CD4-positive, CD25-positive, alpha-beta regulatory T cell (primary cell): ENCODE measurements at regions not wholly inside any gene's neighbourhood (a gene's known extent, or its start where the extent isn't known, plus 50 kb on each side); places are given as distances from the start of the nearest gene placed in this dataset.
"Not testable (repeated sequence)": the region's sequence is repeated elsewhere in the genome, so short reads cannot be mapped to it uniquely, and the experiment has no call there.

Experiments used
- ATAC-seq, 2 donors: fragments of 150-1000 bp; cut with Tn5 transposase; one replicate each; pipeline ENCODE4 v1.10.0; 2021; ENCODE audit warnings: low read depth in 2 of 2, moderate number of reproducible peaks in 2 of 2, moderate library complexity in 1 of 2
- DNase-seq, 3 donors: peaks; one replicate each; pipeline versions ENCODE4 v3.0.0 to v3.0.0-alpha.2; 2012 to 2022; ENCODE audit warnings: mixed read lengths in 1 of 3
- H3K27ac ChIP-seq: one replicate; pipeline ENCODE4 v1.7.0; 2013; ENCODE audit warnings: mild to moderate bottlenecking, low read length; ENCODE audit not compliant: insufficient read depth, poor library complexity, severe bottlenecking
- H3K27me3 ChIP-seq: one replicate; pipeline ENCODE4 v1.7.0; 2013; ENCODE audit warnings: low read length; ENCODE audit not compliant: control insufficient read depth, insufficient read depth
- H3K36me3 ChIP-seq: one replicate; pipeline ENCODE4 v1.7.0; 2013; ENCODE audit warnings: mild to moderate bottlenecking, low read length, moderate library complexity; ENCODE audit not compliant: control insufficient read depth, insufficient read depth
- H3K4me1 ChIP-seq: 2 replicates; pipeline ENCODE4 v1.7.0; 2013; ENCODE audit warnings: mild to moderate bottlenecking, low read length; ENCODE audit not compliant: insufficient read depth, control insufficient read depth, poor library complexity, severe bottlenecking
- H3K4me3 ChIP-seq: one replicate; pipeline ENCODE4 v1.7.0; 2013; ENCODE audit warnings: low read depth, mild to moderate bottlenecking, low read length, moderate library complexity
- H3K9me3 ChIP-seq, 2 experiments: 1 replicate in 1 of 2; 2 replicates in 1 of 2; pipeline ENCODE4 v1.7.0; 2013; ENCODE audit warnings: low read length in 2 of 2, mild to moderate bottlenecking in 1 of 2, moderate library complexity in 1 of 2; ENCODE audit not compliant: control insufficient read depth in 2 of 2
- H3K27ac Mint-ChIP-seq, 3 donors: one replicate each; pipeline ENCODE4 v1.8.0; 2020 to 2022; ENCODE audit warnings: mild to moderate bottlenecking in 3 of 3, mixed read lengths in 3 of 3, moderate library complexity in 2 of 3
- H3K27me3 Mint-ChIP-seq: one replicate; pipeline ENCODE4 v1.8.0; 2022; ENCODE audit warnings: mild to moderate bottlenecking, mixed read lengths
- H3K36me3 Mint-ChIP-seq: one replicate; pipeline ENCODE4 v1.8.0; 2020; ENCODE audit warnings: mixed read lengths
- H3K4me1 Mint-ChIP-seq, 4 donors: one replicate each; pipeline ENCODE4 v1.8.0; 2020 to 2022; ENCODE audit warnings: mixed read lengths in 4 of 4, mild to moderate bottlenecking in 1 of 4
- H3K4me3 Mint-ChIP-seq, 4 donors: one replicate each; pipeline ENCODE4 v1.8.0; 2020 to 2022; ENCODE audit warnings: mild to moderate bottlenecking in 4 of 4, mixed read lengths in 4 of 4, moderate library complexity in 3 of 4
- H3K9me3 Mint-ChIP-seq, 7 donors: one replicate each; pipeline ENCODE4 v1.8.0; 2020 to 2022; ENCODE audit warnings: mixed read lengths in 7 of 7, mild to moderate bottlenecking in 3 of 7, moderate library complexity in 2 of 7

- H3K27ac Mint-ChIP-seq, result no peak overlapping the region
- no peak for DNase-seq
Observed at GRCh38 chr3:178131801-178132200, 404.4 kb upstream of the KCNMB2 start.

GRCh38 chr3:178137206-178137605 is 399.0 kb upstream of the KCNMB2 start:
- Mint-ChIP-seq H3K36me3 (no peaks in the 10 kb centered on the region), H3K4me3 (no peak overlapping the region), H3K27me3 (no peaks in the 10 kb centered on the region), H3K9me3 (peaks cover 0 to 2% (median 0%) of the 10 kb centered on the region in 7 donors), H3K27ac (no peak overlapping the region), H3K4me1 (no peaks in the 10 kb centered on the region)
- DNase-seq (no peak), ATAC-seq (no peak)
- H3K36me3 ChIP-seq, result no peaks in the 10 kb centered on the region
- no peaks in the 10 kb centered on the region for H3K27me3 ChIP-seq
- H3K27ac ChIP-seq, result no peak overlapping the region
- no peaks in the 10 kb centered on the region for H3K4me1 ChIP-seq
- H3K9me3 ChIP-seq, result no peaks in the 10 kb centered on the region
- no peak overlapping the region for H3K4me3 ChIP-seq

More at GRCh38 chr3:178131801-178132200, 404.4 kb upstream of the KCNMB2 start:
- ATAC-seq, result no peak
- H3K36me3 Mint-ChIP-seq, result no peaks in the 10 kb centered on the region
- H3K9me3 Mint-ChIP-seq, result peaks cover 0 to 2% (median 0%) of the 10 kb centered on the region in 7 donors
- no peaks in the 10 kb centered on the region for H3K4me1 ChIP-seq
- peaks cover 5% of the 10 kb centered on the region for H3K27me3 Mint-ChIP-seq
- H3K9me3 ChIP-seq, result no peaks in the 10 kb centered on the region
- H3K4me3 Mint-ChIP-seq, result no peak overlapping the region
- no peak overlapping the region for H3K4me3 ChIP-seq
- H3K36me3 ChIP-seq, result no peaks in the 10 kb centered on the region
- H3K4me1 Mint-ChIP-seq, result no peaks in the 10 kb centered on the region
- no peak overlapping the region for H3K27ac ChIP-seq
- no peaks in the 10 kb centered on the region for H3K27me3 ChIP-seq

- H3K27ac Mint-ChIP-seq, result no peak overlapping the region
- Histone ChIP-seq H3K9me3 (no peaks in the 10 kb centered on the region), H3K4me3 (no peak overlapping the region), H3K36me3 (no peaks in the 10 kb centered on the region), H3K27ac (no peak overlapping the region), H3K27me3 (no peaks in the 10 kb centered on the region), H3K4me1 (no peaks in the 10 kb centered on the region)
- no peak overlapping the region for H3K4me3 Mint-ChIP-seq
- H3K27me3 Mint-ChIP-seq, result no peaks in the 10 kb centered on the region
- DNase-seq, result no peak
- no peaks in the 10 kb centered on the region for H3K36me3 Mint-ChIP-seq
- H3K9me3 Mint-ChIP-seq, result peaks cover 0 to 2% (median 0%) of the 10 kb centered on the region in 7 donors
- ATAC-seq, result no peak
- no peaks in the 10 kb centered on the region for H3K4me1 Mint-ChIP-seq
Observed at GRCh38 chr3:178137831-178138230, 398.4 kb upstream of the KCNMB2 start.

GRCh38 chr3:178139116-178139515 is 397.1 kb upstream of the KCNMB2 start:
- Histone ChIP-seq H3K36me3 (no peaks in the 10 kb centered on the region), H3K27me3 (no peaks in the 10 kb centered on the region), H3K27ac (no peak overlapping the region), H3K9me3 (no peaks in the 10 kb centered on the region), H3K4me3 (no peak overlapping the region), H3K4me1 (no peaks in the 10 kb centered on the region)
- H3K4me3 Mint-ChIP-seq, result no peak overlapping the region
- peaks cover 0 to 2% (median 0%) of the 10 kb centered on the region in 7 donors for H3K9me3 Mint-ChIP-seq
- H3K4me1 Mint-ChIP-seq, result no peaks in the 10 kb centered on the region
- no peaks in the 10 kb centered on the region for H3K36me3 Mint-ChIP-seq
- DNase-seq (no peak), ATAC-seq (no peak)
- H3K27ac Mint-ChIP-seq, result no peak overlapping the region
- no peaks in the 10 kb centered on the region for H3K27me3 Mint-ChIP-seq

- Histone ChIP-seq H3K4me3 (no peak overlapping the region), H3K36me3 (no peaks in the 10 kb centered on the region), H3K27ac (no peak overlapping the region), H3K9me3 (no peaks in the 10 kb centered on the region), H3K27me3 (no peaks in the 10 kb centered on the region), H3K4me1 (no peaks in the 10 kb centered on the region)
- DNase-seq (no peak), ATAC-seq (no peak)
- H3K36me3 Mint-ChIP-seq, result no peaks in the 10 kb centered on the region
- no peaks in the 10 kb centered on the region for H3K27me3 Mint-ChIP-seq
- H3K4me1 Mint-ChIP-seq, result no peaks in the 10 kb centered on the region
- no peak overlapping the region for H3K4me3 Mint-ChIP-seq
- H3K9me3 Mint-ChIP-seq, result peaks cover 0 to 1% (median 0%) of the 10 kb centered on the region in 7 donors
- no peak overlapping the region for H3K27ac Mint-ChIP-seq
Observed at GRCh38 chr3:178140531-178141304, 395.5 kb upstream of the KCNMB2 start.

- DNase-seq, H3K27me3 ChIP-seq, H3K27ac ChIP-seq, H3K4me3 Mint-ChIP-seq, ATAC-seq, H3K9me3 Mint-ChIP-seq, H3K27ac Mint-ChIP-seq, H3K4me1 Mint-ChIP-seq, H3K36me3 Mint-ChIP-seq, H3K27me3 Mint-ChIP-seq, H3K36me3 ChIP-seq, H3K4me1 ChIP-seq, H3K4me3 ChIP-seq, H3K9me3 ChIP-seq: not testable (repeated sequence)
Observed at GRCh38 chr3:178141305-178141684, 394.9 kb upstream of the KCNMB2 start.

- H3K4me1 ChIP-seq, result no peaks in the 10 kb centered on the region
- no peak for ATAC-seq
- H3K27ac Mint-ChIP-seq, result no peak overlapping the region
- H3K9me3 ChIP-seq, result no peaks in the 10 kb centered on the region
- H3K27ac ChIP-seq, result no peak overlapping the region
- H3K4me3 ChIP-seq, result no peak overlapping the region
- no peak overlapping the region for H3K4me3 Mint-ChIP-seq
- DNase-seq, result no peak
- no peaks in the 10 kb centered on the region for H3K27me3 ChIP-seq
- H3K36me3 ChIP-seq, result no peaks in the 10 kb centered on the region
- H3K36me3 Mint-ChIP-seq, result no peaks in the 10 kb centered on the region
- peaks cover 0 to 1% (median 0%) of the 10 kb centered on the region in 7 donors for H3K9me3 Mint-ChIP-seq
- no peaks in the 10 kb centered on the region for H3K27me3 Mint-ChIP-seq
- H3K4me1 Mint-ChIP-seq, result no peaks in the 10 kb centered on the region
Observed at GRCh38 chr3:178146406-178146831, 389.8 kb upstream of the KCNMB2 start.

- no peak for ATAC-seq
- DNase-seq, result no peak
- Mint-ChIP-seq H3K9me3 (no peaks in the 10 kb centered on the region), H3K4me3 (no peak overlapping the region), H3K36me3 (no peaks in the 10 kb centered on the region), H3K4me1 (no peaks in the 10 kb centered on the region), H3K27ac (no peak overlapping the region), H3K27me3 (peaks cover 1% of the 10 kb centered on the region)
- Histone ChIP-seq H3K9me3 (no peaks in the 10 kb centered on the region), H3K27ac (no peak overlapping the region), H3K27me3 (no peaks in the 10 kb centered on the region), H3K4me3 (no peak overlapping the region), H3K4me1 (no peaks in the 10 kb centered on the region), H3K36me3 (no peaks in the 10 kb centered on the region)
Observed at GRCh38 chr3:178147001-178147400, 389.2 kb upstream of the KCNMB2 start.
